ENCODE measurements at regions not wholly inside any gene's neighbourhood (a gene's known extent, or its start where the extent isn't known, plus 50 kb on each side); places are given as distances from the start of the nearest gene placed in this dataset.
"Not testable (repeated sequence)": the region's sequence is repeated elsewhere in the genome, so short reads cannot be mapped to it uniquely, and the experiment has no call there.

GRCh38 chr18:28736223-28736622 lies 559.3 kb upstream of the CDH2 start:
- no peak for DNase-seq

- no peak for DNase-seq
Observed at GRCh38 chr18:28735731-28736130, 558.8 kb upstream of the CDH2 start.

GRCh38 chr18:28729321-28729720 lies 552.4 kb upstream of the CDH2 start:
- DNase-seq = no peak

- DNase-seq = no peak
Observed at GRCh38 chr18:28728891-28729290, 552.0 kb upstream of the CDH2 start.

GRCh38 chr18:28727189-28727588 lies 550.3 kb upstream of the CDH2 start:
- DNase-seq = not testable (repeated sequence)

GRCh38 chr18:28725876-28726275 lies 548.9 kb upstream of the CDH2 start:
- DNase-seq = no peak

GRCh38 chr18:28723506-28723905 lies 546.6 kb upstream of the CDH2 start:
- no peak for DNase-seq

GRCh38 chr18:28718696-28719095 lies 541.8 kb upstream of the CDH2 start:
- DNase-seq = no peak

GRCh38 chr18:28716338-28716737 lies 539.4 kb upstream of the CDH2 start:
- no peak for DNase-seq

GRCh38 chr18:28715206-28715605 lies 538.3 kb upstream of the CDH2 start:
- no peak for DNase-seq

GRCh38 chr18:28714498-28714897 lies 537.6 kb upstream of the CDH2 start:
- DNase-seq = no peak

- no peak for DNase-seq
Observed at GRCh38 chr18:28712796-28713425, 536.0 kb upstream of the CDH2 start.

- DNase-seq = no peak
Observed at GRCh38 chr18:28712172-28712571, 535.2 kb upstream of the CDH2 start.

GRCh38 chr18:28711096-28711495 lies 534.2 kb upstream of the CDH2 start:
- DNase-seq = no peak

GRCh38 chr18:28707006-28707405 lies 530.1 kb upstream of the CDH2 start:
- DNase-seq = no peak

GRCh38 chr18:28706397-28706796 lies 529.5 kb upstream of the CDH2 start:
- DNase-seq = no peak

- DNase-seq = no peak
Observed at GRCh38 chr18:28705482-28705881, 528.6 kb upstream of the CDH2 start.

- DNase-seq = no peak
Observed at GRCh38 chr18:28692337-28692736, 515.4 kb upstream of the CDH2 start.

- no peak for DNase-seq
Observed at GRCh38 chr18:28691496-28691840, 514.5 kb upstream of the CDH2 start.

- DNase-seq = no peak
Observed at GRCh38 chr18:28690836-28691495, 514.0 kb upstream of the CDH2 start.

GRCh38 chr18:28690100-28690499 lies 513.2 kb upstream of the CDH2 start:
- DNase-seq = no peak

- DNase-seq = no peak
Observed at GRCh38 chr18:28689588-28689987, 512.7 kb upstream of the CDH2 start.

GRCh38 chr18:28684746-28685355 lies 507.9 kb upstream of the CDH2 start:
- DNase-seq = no peak

- DNase-seq = no peak
Observed at GRCh38 chr18:28682912-28683311, 506.0 kb upstream of the CDH2 start.
